Stimulated activated naive CD4-positive, alpha-beta T cell treated with Interleukin-2 at 50 U/mL for 16 hours (primary cell): ENCODE measurements at regions not wholly inside any gene's neighbourhood (a gene's known extent, or its start where the extent isn't known, plus 50 kb on each side); places are given as distances from the start of the nearest gene placed in this dataset.
"Not testable (repeated sequence)": the region's sequence is repeated elsewhere in the genome, so short reads cannot be mapped to it uniquely, and the experiment has no call there.

Source experiments
- DNase-seq: peaks from one replicate; lab custom pipeline; 2025; lab: John Stamatoyannopoulos, UW

- not testable (repeated sequence) for DNase-seq
Observed at GRCh38 chr6:158881884-158882283, 62.7 kb upstream of the EZR start.

- DNase-seq = not testable (repeated sequence)
Observed at GRCh38 chr6:158881276-158881675, 62.1 kb upstream of the EZR start.

GRCh38 chr6:158879180-158879579 is 60.0 kb upstream of the EZR start:
- peak; percentile 65 for DNase-seq

- no peak for DNase-seq
Observed at GRCh38 chr6:158877716-158878115, 58.5 kb upstream of the EZR start.

- no peak for DNase-seq
Observed at GRCh38 chr6:158876886-158877285, 57.7 kb upstream of the EZR start.

GRCh38 chr6:158870649-158870957 is 51.4 kb upstream of the EZR start:
- no peak for DNase-seq

- DNase-seq = peak; percentile 96
Observed at GRCh38 chr6:158869826-158870648, 50.9 kb upstream of the EZR start.

GRCh38 chr6:158868890-158869825 is 50.0 kb upstream of the EZR start:
- no peak for DNase-seq
